Mononuclear cell (primary cell): ENCODE measurements at regions not wholly inside any gene's neighbourhood (a gene's known extent, or its start where the extent isn't known, plus 50 kb on each side); places are given as distances from the start of the nearest gene placed in this dataset.

ENCODE experiments used
- H3K27me3 ChIP-seq: 2 replicates; pipeline ENCODE4 v1.6.0; 2011; ENCODE audit warnings: low read length, control low read depth; ENCODE audit not compliant: insufficient read depth
- H3K4me1 ChIP-seq: 2 replicates; pipeline ENCODE4 v1.5.1; 2011; ENCODE audit warnings: mild to moderate bottlenecking, low read length, control low read depth; ENCODE audit not compliant: insufficient read depth
- H3K4me3 ChIP-seq: 2 replicates; pipeline ENCODE4 v1.5.1; 2011; ENCODE audit warnings: mild to moderate bottlenecking, low read length, moderate library complexity
- H3K9me3 ChIP-seq: 2 replicates; pipeline ENCODE4 v1.5.1; 2011; ENCODE audit warnings: low read depth, mild to moderate bottlenecking, control low read depth, low read length

- no peaks in the 10 kb centered on the region for H3K27me3 ChIP-seq
- H3K4me3 ChIP-seq = no peak overlapping the region
- no peaks in the 10 kb centered on the region for H3K4me1 ChIP-seq
- no peaks in the 10 kb centered on the region for H3K9me3 ChIP-seq
Observed at GRCh38 chr4:57602141-57602540, 492.0 kb upstream of the IGFBP7 start.

- Histone ChIP-seq H3K4me1 (no peaks in the 10 kb centered on the region), H3K27me3 (no peaks in the 10 kb centered on the region), H3K9me3 (no peaks in the 10 kb centered on the region), H3K4me3 (no peak overlapping the region)
Observed at GRCh38 chr4:57591073-57591472, 480.9 kb upstream of the IGFBP7 start.

- Histone ChIP-seq H3K4me3 (no peak overlapping the region), H3K4me1 (no peaks in the 10 kb centered on the region), H3K27me3 (no peaks in the 10 kb centered on the region), H3K9me3 (no peaks in the 10 kb centered on the region)
Observed at GRCh38 chr4:57588557-57588956, 478.4 kb upstream of the IGFBP7 start.

GRCh38 chr4:57580710-57581599, 470.8 kb upstream of the IGFBP7 start:
- H3K4me3 ChIP-seq = no peak overlapping the region
- H3K9me3 ChIP-seq = no peaks in the 10 kb centered on the region
- H3K4me1 ChIP-seq = no peaks in the 10 kb centered on the region
- H3K27me3 ChIP-seq = no peaks in the 10 kb centered on the region

- H3K27me3 ChIP-seq = no peaks in the 10 kb centered on the region
- H3K4me1 ChIP-seq = no peaks in the 10 kb centered on the region
- H3K9me3 ChIP-seq = no peaks in the 10 kb centered on the region
- no peak overlapping the region for H3K4me3 ChIP-seq
Observed at GRCh38 chr4:57575426-57575825, 465.2 kb upstream of the IGFBP7 start.

GRCh38 chr4:57554556-57555092, 444.4 kb upstream of the IGFBP7 start:
- Histone ChIP-seq H3K9me3 (no peaks in the 10 kb centered on the region), H3K4me3 (no peak overlapping the region), H3K27me3 (no peaks in the 10 kb centered on the region), H3K4me1 (no peaks in the 10 kb centered on the region)

- H3K9me3 ChIP-seq = no peaks in the 10 kb centered on the region
- H3K4me3 ChIP-seq = no peak overlapping the region
- H3K4me1 ChIP-seq = no peaks in the 10 kb centered on the region
- H3K27me3 ChIP-seq = no peaks in the 10 kb centered on the region
Observed at GRCh38 chr4:57553728-57554127, 443.5 kb upstream of the IGFBP7 start.

- H3K4me1 ChIP-seq = no peaks in the 10 kb centered on the region
- H3K4me3 ChIP-seq = no peak overlapping the region
Observed at GRCh38 chr4:57550198-57550597, 440.0 kb upstream of the IGFBP7 start.

GRCh38 chr4:57548856-57549255, 438.7 kb upstream of the IGFBP7 start:
- no peaks in the 10 kb centered on the region for H3K27me3 ChIP-seq
- H3K4me1 ChIP-seq = no peaks in the 10 kb centered on the region
- H3K9me3 ChIP-seq = no peaks in the 10 kb centered on the region
- no peak overlapping the region for H3K4me3 ChIP-seq

More at GRCh38 chr4:57550198-57550597, 440.0 kb upstream of the IGFBP7 start:
- no peaks in the 10 kb centered on the region for H3K27me3 ChIP-seq
- no peaks in the 10 kb centered on the region for H3K9me3 ChIP-seq

- no peak overlapping the region for H3K4me3 ChIP-seq
- no peaks in the 10 kb centered on the region for H3K27me3 ChIP-seq
- H3K9me3 ChIP-seq = no peaks in the 10 kb centered on the region
- H3K4me1 ChIP-seq = no peaks in the 10 kb centered on the region
Observed at GRCh38 chr4:57544811-57545654, 434.8 kb upstream of the IGFBP7 start.

GRCh38 chr4:57504797-57505530, 394.8 kb upstream of the IGFBP7 start:
- H3K4me1 ChIP-seq = no peaks in the 10 kb centered on the region
- no peaks in the 10 kb centered on the region for H3K9me3 ChIP-seq
- H3K27me3 ChIP-seq = no peaks in the 10 kb centered on the region
- no peak overlapping the region for H3K4me3 ChIP-seq

GRCh38 chr4:57504139-57504538, 394.0 kb upstream of the IGFBP7 start:
- Histone ChIP-seq H3K4me1 (no peaks in the 10 kb centered on the region), H3K27me3 (no peaks in the 10 kb centered on the region), H3K9me3 (no peaks in the 10 kb centered on the region), H3K4me3 (no peak overlapping the region)

- H3K4me3 ChIP-seq = no peak overlapping the region
- H3K9me3 ChIP-seq = no peaks in the 10 kb centered on the region
- no peaks in the 10 kb centered on the region for H3K4me1 ChIP-seq
Observed at GRCh38 chr4:57501720-57502119, 391.5 kb upstream of the IGFBP7 start.

GRCh38 chr4:57499786-57500185, 389.6 kb upstream of the IGFBP7 start:
- H3K9me3 ChIP-seq = no peaks in the 10 kb centered on the region

More at GRCh38 chr4:57501720-57502119, 391.5 kb upstream of the IGFBP7 start:
- H3K27me3 ChIP-seq = no peaks in the 10 kb centered on the region

More at GRCh38 chr4:57499786-57500185, 389.6 kb upstream of the IGFBP7 start:
- Histone ChIP-seq H3K4me1 (no peaks in the 10 kb centered on the region), H3K4me3 (no peak overlapping the region), H3K27me3 (no peaks in the 10 kb centered on the region)
